VCaP (cell line): ENCODE measurements at regions not wholly inside any gene's neighbourhood (a gene's known extent, or its start where the extent isn't known, plus 50 kb on each side); places are given as distances from the start of the nearest gene placed in this dataset.

ENCODE experiments used
- H3K27ac ChIP-seq: fragments of 450-650 bp; 2 replicates; pipeline ENCODE4 v1.5.1; 2017
- CTCF ChIP-seq: fragments of 450-650 bp; conservative IDR thresholded peaks from 2 replicates; pipeline ENCODE4 v1.5.1; 2017; ENCODE audit warnings: mild to moderate bottlenecking, moderate library complexity

GRCh38 chr5:40318395-40318794, 361.3 kb upstream of the PTGER4 start:
- H3K27ac ChIP-seq: no peak overlapping the region
- no peak for TF ChIP-seq CTCF

- H3K27ac ChIP-seq: no peak overlapping the region
- no peak for TF ChIP-seq CTCF
Observed at GRCh38 chr5:40317023-40317422, 362.7 kb upstream of the PTGER4 start.

GRCh38 chr5:40315126-40315525, 364.6 kb upstream of the PTGER4 start:
- TF ChIP-seq CTCF: no peak
- H3K27ac ChIP-seq: no peak overlapping the region

GRCh38 chr5:40314275-40314674, 365.4 kb upstream of the PTGER4 start:
- no peak for TF ChIP-seq CTCF
- no peak overlapping the region for H3K27ac ChIP-seq

- H3K27ac ChIP-seq: no peak overlapping the region
- TF ChIP-seq CTCF: no peak
Observed at GRCh38 chr5:40312205-40312604, 367.5 kb upstream of the PTGER4 start.

- no peak for TF ChIP-seq CTCF
- H3K27ac ChIP-seq: peak overlapping the region; percentile 90
Observed at GRCh38 chr5:40309851-40310250, 369.9 kb upstream of the PTGER4 start.

GRCh38 chr5:40308867-40309266, 370.8 kb upstream of the PTGER4 start:
- H3K27ac ChIP-seq: peak overlapping the region; percentile 90
- no peak for TF ChIP-seq CTCF

- H3K27ac ChIP-seq: peak overlapping the region; percentile 90
- TF ChIP-seq CTCF: no peak
Observed at GRCh38 chr5:40307920-40308319, 371.8 kb upstream of the PTGER4 start.
